Stomach (tissue), 8 donors: ENCODE measurements at regions not wholly inside any gene's neighbourhood (a gene's known extent, or its start where the extent isn't known, plus 50 kb on each side); places are given as distances from the start of the nearest gene placed in this dataset.
A peak's percentile ranks its signal among the peaks of the same experiment; 100 is the strongest.

ENCODE experiments used
- DNase-seq, 2 donors: peaks; one replicate each; pipeline versions ENCODE4 v3.0.0 to v3.0.0-alpha.2; 2013 to 2019
- H3K27ac ChIP-seq, 5 donors: fragments of 200-600 bp in 4 of 5; sonication (generic) in 4 of 5; one replicate each; pipeline ENCODE4 v1.5.1; 2013 to 2019; ENCODE audit warnings: mild to moderate bottlenecking in 1 of 5, moderate library complexity in 1 of 5
- H3K27me3 ChIP-seq, 3 donors: fragments of 200-600 bp; sonication (generic); one replicate each; pipeline ENCODE4 v1.5.1; 2017 to 2019; ENCODE audit warnings: mixed run types in 1 of 3
- H3K36me3 ChIP-seq, 4 donors: fragments of 200-600 bp; sonication (generic); 1 replicate in 3 of 4; 2 replicates in 1 of 4; pipeline ENCODE4 v1.5.1; 2016 to 2019
- H3K4me1 ChIP-seq, 4 donors: fragments of 200-600 bp; sonication (generic); one replicate each; pipeline ENCODE4 v1.5.1; 2016 to 2019
- H3K4me3 ChIP-seq, 4 donors: fragments of 200-600 bp; sonication (generic) in 3 of 4; one replicate each; pipeline ENCODE4 v1.5.1; 2016 to 2019; ENCODE audit warnings: mild to moderate bottlenecking in 1 of 4
- H3K9me3 ChIP-seq, 4 donors: fragments of 200-600 bp; sonication (generic); one replicate each; pipeline ENCODE4 v1.5.1; 2016 to 2019
- EP300 ChIP-seq: sonication (generic); formaldehyde crosslinking; IDR thresholded peaks from one replicate; pipeline ENCODE4 v1.6.1; 2017; ENCODE audit warnings: antibody characterized with exemption
- POLR2A ChIP-seq, 4 donors: fragments of 450-650 bp; IDR thresholded peaks; one replicate each; pipeline ENCODE4 v1.6.1; 2016; ENCODE audit warnings: antibody characterized with exemption in 4 of 4, control low read depth in 2 of 4, mild to moderate bottlenecking in 1 of 4, moderate library complexity in 1 of 4
- POLR2AphosphoS5 ChIP-seq, 3 donors: sonication (generic); formaldehyde crosslinking; IDR thresholded peaks; one replicate each; pipeline ENCODE4 v1.6.1; 2016; ENCODE audit warnings: antibody characterized with exemption in 3 of 3
- WGBS, 5 donors: extraction: QIAGEN DNeasy Blood & Tissue Kit in 3 of 5; methylation state at CpG; one replicate each; pipeline versions ENCODE4 v1.1.5 to v1.1.7; 2013 to 2018; 5-methylcytosine and 5-hydroxymethylcytosine counted together
- intact Hi-C: fragments of 100-400 bp; cut with DNase I; formaldehyde crosslinking; loops from one replicate; pipeline ENCODE4 v1.15.1; 2023; ENCODE audit warnings: low total_unique reads
- TF ChIP-seq, protein P1 (sequence below), 7 experiments: fragments of 450-650 bp in 4 of 7; fragments of 200-600 bp in 3 of 7; sonication (generic) in 3 of 7; IDR thresholded peaks; one replicate each; pipeline ENCODE4 v1.5.1; 2016 to 2019; ENCODE audit warnings: antibody characterized with exemption in 7 of 7, control low read depth in 2 of 7, mild to moderate bottlenecking in 1 of 7
- donor health status: healthy with polysubstance abuse.
- donor health status: Bipolar disorder and iron deficiency.
- donor health status: healthy.

DNA sequence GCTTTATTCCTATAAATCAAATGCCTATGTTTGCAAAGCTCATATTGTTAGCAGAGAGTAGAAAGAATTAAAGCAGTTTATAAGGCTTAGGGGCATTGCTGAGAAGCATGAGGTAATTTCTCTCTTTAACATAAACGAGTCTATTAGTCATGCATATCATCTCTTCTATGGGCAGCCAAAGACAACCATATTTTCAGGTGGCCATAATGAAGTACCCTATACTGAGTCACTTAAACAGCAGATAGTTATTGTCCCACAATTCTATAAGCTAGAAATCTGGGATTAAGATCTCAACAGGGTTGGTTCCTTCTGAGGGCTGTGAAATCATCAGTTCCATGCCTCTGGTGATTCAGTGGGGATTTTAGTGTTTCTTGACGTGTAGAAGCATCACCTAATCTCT is 277.5 kb downstream of the NR4A2 start:
- 64 to 87% (median 73%) methylated on average over 2 of the region's 2 CpGs for WGBS, 5 donors
- Histone ChIP-seq H3K36me3 (no peaks in the 10 kb centered on the region), H3K9me3 (no peaks in the 10 kb centered on the region), H3K4me3 (no peak overlapping the region), H3K27ac (no peak overlapping the region), H3K4me1 (no peaks in the 10 kb centered on the region), H3K27me3 (no peaks in the 10 kb centered on the region)
- intact Hi-C loops = no loop called here
- DNase-seq = no peak
- TF ChIP-seq, protein P1, sequence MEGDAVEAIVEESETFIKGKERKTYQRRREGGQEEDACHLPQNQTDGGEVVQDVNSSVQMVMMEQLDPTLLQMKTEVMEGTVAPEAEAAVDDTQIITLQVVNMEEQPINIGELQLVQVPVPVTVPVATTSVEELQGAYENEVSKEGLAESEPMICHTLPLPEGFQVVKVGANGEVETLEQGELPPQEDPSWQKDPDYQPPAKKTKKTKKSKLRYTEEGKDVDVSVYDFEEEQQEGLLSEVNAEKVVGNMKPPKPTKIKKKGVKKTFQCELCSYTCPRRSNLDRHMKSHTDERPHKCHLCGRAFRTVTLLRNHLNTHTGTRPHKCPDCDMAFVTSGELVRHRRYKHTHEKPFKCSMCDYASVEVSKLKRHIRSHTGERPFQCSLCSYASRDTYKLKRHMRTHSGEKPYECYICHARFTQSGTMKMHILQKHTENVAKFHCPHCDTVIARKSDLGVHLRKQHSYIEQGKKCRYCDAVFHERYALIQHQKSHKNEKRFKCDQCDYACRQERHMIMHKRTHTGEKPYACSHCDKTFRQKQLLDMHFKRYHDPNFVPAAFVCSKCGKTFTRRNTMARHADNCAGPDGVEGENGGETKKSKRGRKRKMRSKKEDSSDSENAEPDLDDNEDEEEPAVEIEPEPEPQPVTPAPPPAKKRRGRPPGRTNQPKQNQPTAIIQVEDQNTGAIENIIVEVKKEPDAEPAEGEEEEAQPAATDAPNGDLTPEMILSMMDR (IDR thresholded peaks at IDR 0.05) = no peak
- TF ChIP-seq POLR2AphosphoS5 (IDR thresholded peaks at IDR 0.05) (no peak), POLR2A (IDR thresholded peaks at IDR 0.05) (no peak), EP300 (no peak)

DNA sequence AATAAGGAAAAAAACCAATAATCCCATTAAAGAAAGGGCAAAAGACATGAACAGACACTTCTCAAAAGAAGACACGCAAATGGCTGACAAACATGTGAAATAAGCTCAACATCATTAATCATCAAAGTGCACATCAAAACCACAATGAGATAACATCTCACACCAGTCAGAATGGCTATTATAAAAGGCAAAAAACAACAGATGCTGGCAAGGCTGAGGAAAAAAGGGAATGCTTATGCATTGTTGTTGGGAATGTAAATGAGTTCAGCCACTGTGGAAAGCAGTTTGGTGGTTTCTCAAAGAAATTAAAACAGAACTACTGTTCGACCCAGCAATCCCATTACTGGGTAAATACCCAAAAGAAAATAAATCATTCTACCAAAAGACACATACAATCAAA is 285.6 kb downstream of the NR4A2 start:
- Histone ChIP-seq H3K4me3 (no peak overlapping the region), H3K27me3 (no peaks in the 10 kb centered on the region), H3K36me3 (no peaks in the 10 kb centered on the region), H3K4me1 (no peaks in the 10 kb centered on the region), H3K9me3 (no peaks in the 10 kb centered on the region), H3K27ac (no peak overlapping the region)
- TF ChIP-seq, protein P1 (IDR thresholded peaks at IDR 0.05) = no peak
- TF ChIP-seq EP300 = no peak
- no peak for TF ChIP-seq POLR2A (IDR thresholded peaks at IDR 0.05)
- no peak for TF ChIP-seq POLR2AphosphoS5 (IDR thresholded peaks at IDR 0.05)
- WGBS, 5 donors = 88 to 90% (median 88%) methylated on average over 2 of the region's 2 CpGs
- DNase-seq = no peak
- intact Hi-C loops = no loop called here

DNA sequence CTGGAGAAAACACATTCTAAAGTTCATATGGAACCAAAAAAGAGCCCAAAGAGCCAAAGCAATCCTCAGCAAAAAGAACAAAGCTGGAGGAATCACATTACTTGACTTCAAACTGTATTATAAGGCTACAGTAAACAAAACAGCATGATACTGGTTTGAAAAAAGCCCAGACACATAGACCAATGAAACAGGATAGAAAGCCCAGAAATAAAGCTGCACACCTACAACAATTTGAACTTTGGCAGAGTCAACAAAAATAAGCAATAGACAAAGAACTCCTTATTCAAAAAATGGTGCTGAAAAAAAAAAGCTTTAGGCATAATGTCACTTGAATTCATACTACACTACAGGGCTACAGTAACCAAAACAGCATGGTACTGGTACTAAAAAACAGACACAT is 289.6 kb downstream of the NR4A2 start:
- no peaks in the 10 kb centered on the region for H3K9me3 ChIP-seq
- intact Hi-C loops = no loop called here
- H3K36me3 ChIP-seq = no peaks in the 10 kb centered on the region
- no peak for DNase-seq
- no peaks in the 10 kb centered on the region for H3K4me1 ChIP-seq
- H3K27ac ChIP-seq = no peak overlapping the region
- TF ChIP-seq EP300 (no peak), POLR2AphosphoS5 (IDR thresholded peaks at IDR 0.05) (no peak), POLR2A (IDR thresholded peaks at IDR 0.05) (no peak)
- TF ChIP-seq, protein P1 (IDR thresholded peaks at IDR 0.05) = no peak
- no peaks in the 10 kb centered on the region for H3K27me3 ChIP-seq
- no peak overlapping the region for H3K4me3 ChIP-seq

DNA sequence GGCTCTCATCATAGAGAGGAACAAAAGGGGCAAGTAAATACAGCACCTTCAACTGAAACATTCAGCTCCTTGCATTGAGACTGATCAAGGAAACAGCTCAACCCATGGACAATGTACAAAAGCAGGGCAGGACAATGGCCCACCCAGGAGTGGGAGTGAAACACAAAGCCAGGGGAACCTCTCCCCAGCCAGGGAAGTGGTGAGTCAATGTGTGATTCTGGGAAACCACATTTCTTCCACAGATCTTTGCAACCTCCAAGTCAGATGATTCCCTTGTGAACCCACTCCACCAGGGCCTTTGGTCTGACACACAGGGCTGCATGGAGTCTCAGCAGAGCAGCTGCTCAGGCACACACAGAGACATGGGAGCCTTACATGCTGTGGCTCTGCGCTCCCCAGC is 294.5 kb downstream of the NR4A2 start:
- Histone ChIP-seq H3K9me3 (no peaks in the 10 kb centered on the region), H3K27ac (peak overlapping the region in 4 of 5 donors; percentile 21 to 52 (median 48)), H3K27me3 (no peaks in the 10 kb centered on the region), H3K4me3 (no peak overlapping the region), H3K36me3 (no peaks in the 10 kb centered on the region), H3K4me1 (no peaks in the 10 kb centered on the region)
- no peak for DNase-seq
- intact Hi-C loops = no loop called here
- TF ChIP-seq, protein P1 (IDR thresholded peaks at IDR 0.05) = no peak
- no peak for TF ChIP-seq EP300
- TF ChIP-seq POLR2A (IDR thresholded peaks at IDR 0.05) = no peak
- no peak for TF ChIP-seq POLR2AphosphoS5 (IDR thresholded peaks at IDR 0.05)
- 83 to 100% (median 100%) methylated on average over 1 of the region's 1 CpG for WGBS, 5 donors
